ENCODE measurements at regions not wholly inside any gene's neighbourhood (a gene's known extent, or its start where the extent isn't known, plus 50 kb on each side); places are given as distances from the start of the nearest gene placed in this dataset.

DNA sequence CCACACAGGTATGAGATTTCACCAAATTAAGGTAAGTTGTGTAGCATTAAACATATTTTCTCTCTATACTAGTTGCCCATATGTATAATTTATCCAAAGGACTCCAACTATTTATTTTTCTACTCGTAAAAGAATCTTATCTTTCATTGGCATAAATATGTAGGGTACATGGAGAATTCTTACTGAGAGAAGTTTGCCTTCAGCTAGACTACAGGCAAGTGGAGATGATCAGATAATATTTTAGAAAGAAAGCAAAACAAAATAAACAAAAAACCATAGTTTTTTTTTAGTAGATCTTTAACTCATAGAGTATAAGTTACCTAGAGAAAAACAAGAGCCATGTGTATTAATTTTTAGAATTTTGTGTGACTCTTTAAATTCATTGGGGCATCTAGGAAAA lies 743.1 kb upstream of the ARRDC3 start:
- TF ChIP-seq, protein P1, sequence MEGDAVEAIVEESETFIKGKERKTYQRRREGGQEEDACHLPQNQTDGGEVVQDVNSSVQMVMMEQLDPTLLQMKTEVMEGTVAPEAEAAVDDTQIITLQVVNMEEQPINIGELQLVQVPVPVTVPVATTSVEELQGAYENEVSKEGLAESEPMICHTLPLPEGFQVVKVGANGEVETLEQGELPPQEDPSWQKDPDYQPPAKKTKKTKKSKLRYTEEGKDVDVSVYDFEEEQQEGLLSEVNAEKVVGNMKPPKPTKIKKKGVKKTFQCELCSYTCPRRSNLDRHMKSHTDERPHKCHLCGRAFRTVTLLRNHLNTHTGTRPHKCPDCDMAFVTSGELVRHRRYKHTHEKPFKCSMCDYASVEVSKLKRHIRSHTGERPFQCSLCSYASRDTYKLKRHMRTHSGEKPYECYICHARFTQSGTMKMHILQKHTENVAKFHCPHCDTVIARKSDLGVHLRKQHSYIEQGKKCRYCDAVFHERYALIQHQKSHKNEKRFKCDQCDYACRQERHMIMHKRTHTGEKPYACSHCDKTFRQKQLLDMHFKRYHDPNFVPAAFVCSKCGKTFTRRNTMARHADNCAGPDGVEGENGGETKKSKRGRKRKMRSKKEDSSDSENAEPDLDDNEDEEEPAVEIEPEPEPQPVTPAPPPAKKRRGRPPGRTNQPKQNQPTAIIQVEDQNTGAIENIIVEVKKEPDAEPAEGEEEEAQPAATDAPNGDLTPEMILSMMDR (IDR thresholded peaks at IDR 0.05): no peak
- TF ChIP-seq EP300 (IDR thresholded peaks at IDR 0.05): no peak
